T-helper 9 cell (primary cell): ENCODE measurements at regions not wholly inside any gene's neighbourhood (a gene's known extent, or its start where the extent isn't known, plus 50 kb on each side); places are given as distances from the start of the nearest gene placed in this dataset.
"Not testable (repeated sequence)": the region's sequence is repeated elsewhere in the genome, so short reads cannot be mapped to it uniquely, and the experiment has no call there.

ENCODE experiments used
- DNase-seq: peaks from one replicate; pipeline ENCODE4 v3.0.0-alpha.2; 2020

DNA sequence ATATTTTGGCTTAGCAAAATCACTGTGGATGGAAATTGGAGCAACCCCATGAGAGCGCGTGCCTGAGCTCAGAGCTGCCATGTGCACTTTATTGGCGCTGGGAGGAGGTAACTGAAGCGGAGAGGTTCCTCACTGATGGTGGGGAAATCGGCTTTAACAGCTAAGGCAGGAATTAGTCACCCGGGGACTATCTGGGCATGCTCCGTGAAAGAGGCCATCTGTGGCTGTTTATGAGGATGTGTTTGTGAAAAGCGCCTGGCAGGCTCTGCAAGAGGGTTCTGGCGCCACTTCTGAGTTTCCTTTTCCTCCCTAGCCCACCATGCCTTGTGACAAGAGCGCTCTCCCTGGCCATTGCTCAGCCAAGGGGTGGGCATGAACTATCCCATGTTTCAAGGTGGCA lies 815.6 kb downstream of the UQCRFS1 start:
- no peak for DNase-seq

DNA sequence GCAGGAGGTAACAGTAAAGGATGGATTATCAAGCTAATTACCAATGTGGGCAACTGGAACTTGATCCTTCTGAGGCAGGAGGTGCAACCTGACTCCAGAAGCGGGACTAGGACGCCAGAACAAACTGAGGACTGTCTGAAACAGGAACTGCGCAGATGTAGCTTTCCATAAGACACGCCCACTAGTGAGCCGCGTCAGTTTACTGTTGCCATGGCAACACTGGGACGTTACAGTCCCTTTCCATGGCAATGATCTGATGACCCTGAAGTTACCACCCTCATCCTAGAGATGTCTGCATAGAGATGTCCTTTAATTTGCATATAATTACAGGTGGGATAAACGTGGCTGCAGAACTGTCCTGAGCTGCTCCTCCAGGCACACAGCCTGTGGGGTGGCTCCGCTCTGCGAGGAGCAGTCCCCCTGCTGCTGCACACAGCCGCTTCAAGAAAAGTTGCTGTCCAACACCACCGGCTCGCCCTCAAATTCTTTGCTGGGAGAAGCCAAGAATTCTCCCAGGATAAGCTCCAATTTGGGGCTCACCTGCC lies 816.6 kb downstream of the UQCRFS1 start:
- no peak for DNase-seq

DNA sequence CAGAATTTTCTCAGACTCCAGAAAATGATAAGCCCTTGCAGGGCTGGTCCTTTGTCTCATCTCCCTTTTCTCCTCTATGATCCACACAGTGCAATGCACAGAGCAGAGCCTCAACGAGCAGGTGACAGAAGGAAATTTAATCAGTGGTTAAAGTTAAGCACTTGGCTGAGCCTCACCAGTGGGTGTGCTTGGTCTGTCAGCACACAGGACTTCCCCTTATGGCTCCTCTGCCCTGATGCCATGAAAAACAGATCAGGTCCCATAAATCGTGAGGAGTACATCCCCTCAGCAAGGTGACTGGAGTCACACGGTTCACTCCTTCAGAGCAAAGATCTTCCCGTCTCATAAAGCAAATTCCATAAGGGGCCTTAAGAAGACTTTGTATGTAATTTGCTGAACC lies 818.2 kb downstream of the UQCRFS1 start:
- no peak for DNase-seq

DNA sequence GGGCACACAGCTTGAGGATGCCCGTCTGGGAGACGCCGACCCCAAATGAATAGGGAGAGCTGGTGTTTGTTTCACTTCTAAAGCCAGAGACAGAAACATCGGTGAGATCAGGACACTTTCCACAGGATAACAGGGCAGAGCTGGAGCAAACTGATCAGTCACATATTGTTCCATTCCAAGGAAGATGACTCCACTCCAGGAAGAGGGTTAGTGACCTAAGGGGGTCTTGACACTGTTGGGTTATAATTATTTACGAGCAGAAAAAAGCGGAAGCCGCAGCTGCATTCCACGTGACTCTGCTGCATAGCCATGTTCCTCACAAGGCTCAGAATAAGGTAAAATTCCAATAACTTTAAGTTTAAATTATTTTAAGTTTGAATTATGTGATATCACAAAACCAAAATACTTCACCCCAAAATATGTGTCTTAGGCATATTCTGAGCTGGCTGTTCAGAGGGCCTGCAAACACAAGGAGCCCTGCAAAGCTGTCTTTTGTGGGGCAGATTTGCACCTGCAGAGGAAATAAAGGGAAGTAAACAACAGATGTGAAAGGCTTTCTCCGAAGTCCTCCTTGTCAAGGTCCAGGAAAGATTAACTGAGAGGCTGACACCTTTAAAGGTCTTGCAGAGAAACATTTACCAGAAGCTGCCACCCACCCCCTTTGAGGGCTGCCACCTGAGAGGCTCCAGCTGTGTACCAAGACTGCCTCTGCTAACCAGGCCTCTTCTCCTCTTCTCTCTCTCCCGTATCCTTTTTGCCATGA lies 819.2 kb downstream of the UQCRFS1 start:
- DNase-seq = no peak

DNA sequence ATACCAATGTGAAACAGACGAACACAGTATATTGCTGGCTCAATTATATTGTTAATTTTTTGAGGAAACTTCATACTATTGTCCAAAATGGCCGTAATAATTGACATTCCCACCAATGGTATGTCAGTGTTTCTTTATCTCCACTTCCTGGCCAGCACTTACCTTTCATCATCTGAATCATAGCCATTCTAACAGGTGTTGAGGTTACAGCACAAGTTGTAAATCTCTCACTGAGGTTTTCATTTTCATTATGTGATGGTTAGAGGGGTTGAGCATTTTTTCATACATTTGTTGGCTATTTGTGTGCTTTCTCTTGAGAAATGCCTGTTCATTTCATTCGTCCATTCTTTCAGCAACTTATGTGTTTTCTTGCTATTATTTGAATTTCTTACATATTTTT lies 824.0 kb downstream of the UQCRFS1 start:
- DNase-seq = no peak

DNA sequence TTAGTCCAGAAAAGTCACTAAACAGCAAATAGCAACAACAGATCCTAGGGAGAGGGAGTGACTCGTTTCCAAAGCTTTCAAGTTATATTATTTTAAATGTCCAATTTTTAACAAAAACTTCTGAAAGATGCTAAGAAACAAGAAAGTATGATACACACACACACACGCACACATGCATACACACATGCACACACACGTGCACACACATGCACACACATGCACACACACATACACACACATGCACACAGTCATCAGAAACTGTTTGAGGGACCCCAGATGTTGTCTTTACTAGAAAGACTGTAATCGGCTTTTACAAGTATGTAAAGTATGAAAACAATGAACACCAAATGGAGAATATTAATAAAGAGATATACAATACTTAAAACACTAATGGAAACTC lies 825.4 kb downstream of the UQCRFS1 start:
- no peak for DNase-seq

DNA sequence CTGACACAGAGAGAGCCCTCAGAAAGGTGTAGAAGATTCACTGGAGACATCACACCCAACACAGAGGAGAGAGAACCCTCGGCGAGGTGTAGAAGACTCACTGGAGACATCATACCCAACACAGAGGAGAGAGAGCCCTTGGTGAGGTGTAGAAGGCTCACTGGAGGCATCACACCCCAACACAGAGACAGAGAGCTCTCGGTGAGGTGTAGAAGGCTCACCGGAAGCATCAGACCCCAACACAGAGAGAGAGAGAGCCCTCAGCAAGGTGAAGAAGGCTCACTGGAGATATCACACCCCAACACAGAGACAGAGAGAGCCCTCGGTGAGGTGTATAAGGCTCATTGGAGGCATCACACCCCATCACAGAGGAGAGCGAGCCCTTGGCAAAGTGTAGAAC lies 826.5 kb downstream of the UQCRFS1 start:
- no peak for DNase-seq

DNA sequence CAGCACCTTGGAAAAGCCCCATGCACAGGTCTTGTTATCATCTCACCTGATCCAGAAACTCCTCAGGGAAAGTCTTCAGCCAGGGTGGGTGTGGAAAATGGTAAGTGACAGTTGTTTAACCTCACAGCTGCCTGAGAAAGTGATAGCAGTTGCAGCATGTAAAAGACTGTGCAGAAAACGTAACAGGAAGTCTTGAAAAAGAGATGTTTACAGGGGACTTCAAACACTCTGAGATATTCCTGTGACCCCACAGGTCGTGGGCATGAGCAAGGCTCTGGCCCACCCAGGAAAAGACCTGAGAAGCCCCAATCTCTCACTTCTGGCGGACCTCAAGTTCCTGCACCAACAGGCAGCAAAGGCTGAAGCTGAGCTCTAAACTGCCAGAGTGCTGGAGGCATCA lies 826.9 kb downstream of the UQCRFS1 start:
- no peak for DNase-seq

DNA sequence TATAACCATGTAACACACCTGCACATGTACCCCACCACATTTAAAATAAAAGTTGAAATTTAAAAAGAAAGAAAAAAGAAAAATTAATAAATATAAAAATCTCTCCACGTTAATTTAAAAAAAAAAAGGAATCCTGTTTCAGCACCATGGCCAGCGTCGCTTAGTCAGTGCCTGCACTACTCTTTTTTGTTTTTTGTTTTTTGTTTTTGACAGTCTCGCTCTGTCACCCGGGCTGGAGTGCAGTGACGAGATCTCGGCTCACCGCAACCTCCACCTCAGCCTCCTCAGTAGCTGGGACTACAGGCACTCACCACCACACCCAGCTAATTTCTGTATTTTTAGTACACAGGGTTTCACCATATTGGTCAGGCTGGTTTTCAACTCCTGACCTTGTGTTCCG lies 835.9 kb downstream of the UQCRFS1 start:
- DNase-seq = no peak

DNA sequence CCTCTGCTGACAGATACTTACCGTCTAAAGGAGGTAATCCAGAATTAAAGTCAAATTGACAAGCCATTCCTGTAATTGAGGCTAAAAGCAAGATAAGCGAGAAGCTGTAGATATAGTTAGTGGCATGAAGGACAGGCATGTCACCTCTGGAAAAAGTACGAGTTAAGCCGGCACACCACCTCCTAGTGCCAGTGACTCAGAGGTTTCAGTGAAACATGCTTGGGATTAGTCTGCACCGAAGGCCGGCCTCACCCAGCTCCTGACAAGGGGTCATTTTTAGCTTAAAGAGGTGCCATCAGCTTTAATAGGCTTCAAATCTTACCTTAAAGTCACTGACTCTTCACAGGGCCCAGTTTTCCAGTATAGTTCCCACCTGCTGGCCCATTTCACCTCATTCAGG lies 838.0 kb downstream of the UQCRFS1 start:
- no peak for DNase-seq

DNA sequence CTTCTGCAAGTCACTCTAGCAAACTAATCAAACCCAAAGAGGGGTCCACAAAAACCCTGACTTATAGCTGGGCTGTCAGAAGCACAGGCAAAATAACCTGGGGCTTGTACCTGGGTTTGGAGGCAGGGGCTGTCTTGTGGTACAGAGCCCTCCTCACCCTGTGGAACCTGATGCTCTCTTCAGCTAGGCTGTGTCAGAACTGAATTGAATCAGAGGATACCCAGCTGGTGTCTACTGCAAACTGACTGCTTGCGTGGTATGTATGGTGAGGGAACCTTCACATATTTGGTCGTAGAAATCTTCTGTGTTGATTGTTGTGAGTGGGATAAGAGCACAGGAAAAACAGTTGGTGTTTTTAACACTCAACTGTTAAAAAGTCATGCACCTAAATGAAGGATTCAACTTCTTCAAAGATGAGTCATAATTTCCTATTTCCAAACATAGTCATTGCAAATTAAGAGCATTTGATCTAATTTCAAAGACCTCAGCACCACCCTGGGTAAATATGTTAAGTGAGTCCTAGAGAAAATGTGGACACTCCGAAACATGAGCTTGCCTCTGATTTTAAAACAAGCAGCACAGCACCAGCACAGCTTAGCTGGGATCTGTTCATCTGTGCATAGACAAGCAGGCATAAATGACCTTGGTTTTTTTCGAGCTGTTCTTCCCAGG lies 840.2 kb downstream of the UQCRFS1 start:
- DNase-seq = no peak

DNA sequence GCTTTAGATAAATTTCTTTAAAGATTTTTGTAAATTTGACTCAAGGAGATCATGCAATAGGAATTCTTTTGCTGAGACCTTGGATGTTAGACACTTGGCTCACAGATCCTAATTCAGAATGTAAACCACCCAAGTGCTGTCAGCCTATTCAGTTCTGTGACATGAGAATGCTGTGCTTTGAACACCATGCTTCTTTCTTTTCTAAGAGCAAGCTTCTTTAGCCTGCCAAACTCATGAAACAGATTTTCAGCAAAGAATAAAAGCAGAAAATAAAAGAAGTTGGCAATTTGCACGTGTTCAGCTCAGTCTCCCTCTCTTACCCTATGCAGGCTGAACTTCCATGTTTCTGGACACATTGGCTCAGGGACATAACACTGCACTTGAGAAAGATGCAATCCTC lies 845.8 kb downstream of the UQCRFS1 start:
- DNase-seq = no peak

DNA sequence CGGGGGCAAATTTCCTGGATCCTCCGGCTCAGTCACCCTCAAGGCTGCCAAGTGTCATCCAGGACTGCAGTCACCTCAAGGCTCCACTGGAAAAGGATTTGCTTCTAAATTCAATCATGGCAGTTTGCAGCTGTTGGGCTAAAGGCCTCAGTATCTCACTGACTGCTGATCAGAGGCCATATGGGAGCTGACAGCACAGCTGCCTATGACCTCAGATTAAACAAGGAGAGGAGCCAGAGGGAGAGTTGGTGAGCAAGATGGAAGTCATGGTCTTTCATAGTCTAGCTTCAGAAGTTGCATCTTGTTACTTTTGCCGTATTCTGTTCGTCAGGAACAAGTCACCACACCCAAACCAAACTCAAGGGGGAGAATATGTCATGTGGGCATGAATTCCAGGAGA lies 849.7 kb downstream of the UQCRFS1 start:
- DNase-seq = no peak

DNA sequence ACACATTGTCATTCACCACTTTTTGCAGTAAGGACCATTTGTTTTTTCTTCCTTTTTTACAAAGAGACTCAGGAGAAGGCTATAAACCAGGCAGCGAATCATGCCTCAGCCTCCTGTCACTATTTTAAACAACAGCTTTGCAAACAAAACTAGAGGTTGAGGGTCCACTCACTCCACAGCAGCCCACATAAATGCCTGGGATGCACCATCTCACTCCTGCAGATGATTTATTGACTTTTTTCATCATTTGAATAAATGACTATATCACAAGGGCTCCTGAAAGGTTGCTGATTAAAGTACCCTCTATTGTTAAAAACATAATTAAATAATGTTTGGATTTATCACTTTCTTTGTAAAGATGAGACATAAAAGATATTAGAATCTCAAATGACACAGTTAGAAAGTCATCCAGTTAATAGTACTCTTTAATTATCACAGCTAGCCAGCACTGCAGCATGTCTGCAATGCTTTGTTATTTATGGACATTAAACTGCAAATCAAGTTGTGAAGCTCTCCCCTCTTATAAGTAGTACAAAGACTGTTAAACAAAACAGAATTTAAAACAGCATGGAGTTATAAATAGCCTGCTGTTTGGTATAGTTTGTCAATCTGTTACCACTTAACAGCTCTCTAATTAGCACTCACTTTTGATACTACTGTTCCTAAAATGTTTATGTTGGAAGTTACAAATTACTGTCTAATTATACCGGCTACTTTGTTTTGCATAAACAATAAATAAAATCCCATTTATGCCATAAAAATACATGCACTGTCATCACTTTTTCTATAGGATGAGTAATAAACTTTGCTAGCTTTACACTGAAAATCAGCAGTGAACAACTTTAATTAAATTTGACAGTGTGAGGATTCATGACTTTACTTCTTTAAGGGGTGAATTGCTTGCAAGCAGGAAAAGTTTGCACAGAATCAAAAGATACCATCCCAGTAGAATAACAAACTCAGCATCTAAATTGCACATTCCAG lies 853.2 kb downstream of the UQCRFS1 start:
- DNase-seq = no peak

DNA sequence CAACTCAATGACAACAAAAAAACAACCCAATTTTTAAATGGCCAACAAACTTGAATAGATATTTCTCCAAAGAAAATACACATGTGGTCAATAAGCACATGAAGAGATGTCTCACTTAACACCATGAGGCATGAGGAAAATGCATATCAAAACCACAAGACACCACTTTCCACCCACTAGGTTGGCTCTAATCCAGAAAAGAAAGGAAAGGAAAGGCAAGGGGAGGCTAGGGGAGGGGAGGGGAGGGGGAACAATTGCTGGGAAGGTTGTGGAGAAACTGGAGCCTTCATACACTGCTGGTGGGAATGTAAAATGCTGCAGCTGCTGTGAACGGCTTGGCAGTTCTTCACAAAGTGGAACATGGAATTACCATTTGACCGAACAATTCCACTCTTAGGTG lies 854.3 kb downstream of the UQCRFS1 start:
- DNase-seq = no peak

DNA sequence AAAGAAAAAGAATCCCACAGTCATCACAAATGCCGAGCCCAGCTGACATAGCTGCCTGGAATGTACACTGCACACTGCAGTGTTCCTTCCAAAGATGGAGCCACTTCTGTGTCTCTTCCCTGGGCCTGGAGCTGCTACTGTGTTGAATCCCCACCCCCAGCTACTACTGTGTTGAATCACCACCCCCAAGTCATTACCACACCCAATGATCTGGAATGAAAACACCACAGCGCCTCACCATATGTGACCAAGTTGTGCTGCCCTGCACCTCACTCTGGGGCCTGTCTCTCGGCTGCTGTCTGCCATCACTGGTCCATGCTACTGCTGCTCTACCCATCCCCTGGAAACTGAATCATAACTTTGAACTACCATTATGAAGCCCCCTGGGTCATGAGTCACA lies 861.2 kb downstream of the UQCRFS1 start:
- DNase-seq = no peak

DNA sequence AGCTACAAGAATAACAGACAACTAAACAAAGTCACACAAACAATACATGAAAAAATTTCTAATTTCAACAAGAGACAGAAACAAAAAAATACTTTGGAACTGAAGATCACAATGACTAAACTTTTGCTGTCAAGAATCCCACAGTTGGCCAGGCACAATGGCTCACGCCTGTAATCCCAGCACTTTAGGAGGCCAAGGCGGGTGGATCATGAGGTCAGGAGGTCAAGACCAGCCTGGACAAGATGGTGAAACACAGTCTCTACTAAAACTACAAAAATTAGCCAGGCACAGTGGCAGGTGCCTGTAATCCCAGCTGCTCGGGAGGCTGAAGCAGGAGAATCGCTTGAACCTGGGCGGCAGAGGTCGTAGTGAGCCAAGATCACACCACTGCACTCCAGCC lies 861.6 kb downstream of the UQCRFS1 start:
- DNase-seq = not testable (repeated sequence)

DNA sequence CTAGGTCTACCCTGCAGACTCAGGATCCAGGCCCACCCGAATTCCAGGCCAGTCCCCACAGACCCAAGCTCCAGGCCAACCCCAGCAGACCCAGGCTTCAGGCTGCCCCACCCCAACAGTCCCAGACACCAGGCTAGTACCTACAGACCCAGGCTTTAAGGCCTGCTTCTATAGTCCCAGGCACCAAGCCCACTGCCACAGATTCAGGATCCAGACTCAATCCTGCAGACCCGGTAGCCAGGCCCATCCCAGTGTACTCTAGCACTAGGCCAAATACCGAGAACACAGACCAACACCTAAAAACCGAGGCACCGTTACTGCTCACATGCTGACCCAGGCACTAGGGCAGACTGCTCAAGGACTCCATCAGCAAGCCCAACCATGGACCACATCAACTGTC lies 862.3 kb downstream of the UQCRFS1 start:
- no peak for DNase-seq

DNA sequence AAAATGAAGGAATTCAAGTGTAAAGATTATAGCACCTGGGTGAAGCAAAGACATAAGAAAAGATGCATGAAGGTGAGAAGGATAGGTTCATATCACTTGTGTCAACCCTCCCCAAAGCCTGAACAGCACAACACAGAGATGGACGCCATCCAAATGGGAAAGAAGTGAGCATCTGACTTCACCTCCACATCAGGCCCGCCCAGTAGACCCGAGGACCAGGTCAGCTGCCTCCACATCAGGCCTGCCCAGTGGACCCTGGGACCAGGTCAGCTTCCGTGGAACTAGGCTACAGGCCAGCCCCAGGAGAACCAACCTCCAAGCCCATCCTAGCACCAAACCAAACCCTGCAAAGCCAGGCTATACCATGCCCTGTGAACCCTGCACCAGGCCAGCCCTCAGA lies 862.9 kb downstream of the UQCRFS1 start:
- DNase-seq = no peak

DNA sequence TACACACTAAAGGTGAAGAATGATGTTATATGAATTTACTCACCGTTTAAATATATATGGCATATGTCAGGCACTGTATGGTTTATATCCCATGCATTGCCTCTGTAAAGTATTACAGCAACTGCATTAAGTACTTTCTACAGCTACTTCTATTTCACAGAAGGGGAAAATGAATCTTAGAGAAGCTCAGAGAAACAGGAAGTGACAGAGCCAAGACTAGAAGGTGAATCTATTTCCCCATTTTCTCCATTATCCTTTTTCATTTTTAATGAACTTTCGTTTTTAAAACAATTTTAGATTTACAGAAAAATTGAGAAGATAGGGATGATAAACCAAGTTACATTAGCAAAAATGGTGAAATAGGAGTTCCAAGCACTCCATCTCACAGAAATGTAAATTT lies 863.3 kb downstream of the UQCRFS1 start:
- no peak for DNase-seq

DNA sequence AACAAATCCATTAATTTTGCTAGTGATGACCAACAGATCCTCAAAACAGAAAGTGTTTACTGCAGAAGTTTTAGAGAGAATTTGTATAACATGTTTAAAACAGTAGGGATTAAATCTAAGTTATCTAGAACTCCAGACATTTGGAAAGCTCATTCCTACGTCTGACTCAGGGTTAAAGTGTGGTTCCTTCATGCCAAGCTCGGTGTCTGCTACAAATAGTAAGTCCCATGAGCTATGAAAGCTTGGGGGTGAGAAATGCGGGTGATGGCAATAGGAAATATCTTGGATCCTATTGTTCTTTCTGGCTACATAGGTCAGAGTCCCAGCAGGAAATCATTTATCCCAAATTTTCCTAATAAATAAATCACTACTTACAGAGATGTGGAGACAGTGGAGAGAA lies 867.1 kb downstream of the UQCRFS1 start:
- no peak for DNase-seq

DNA sequence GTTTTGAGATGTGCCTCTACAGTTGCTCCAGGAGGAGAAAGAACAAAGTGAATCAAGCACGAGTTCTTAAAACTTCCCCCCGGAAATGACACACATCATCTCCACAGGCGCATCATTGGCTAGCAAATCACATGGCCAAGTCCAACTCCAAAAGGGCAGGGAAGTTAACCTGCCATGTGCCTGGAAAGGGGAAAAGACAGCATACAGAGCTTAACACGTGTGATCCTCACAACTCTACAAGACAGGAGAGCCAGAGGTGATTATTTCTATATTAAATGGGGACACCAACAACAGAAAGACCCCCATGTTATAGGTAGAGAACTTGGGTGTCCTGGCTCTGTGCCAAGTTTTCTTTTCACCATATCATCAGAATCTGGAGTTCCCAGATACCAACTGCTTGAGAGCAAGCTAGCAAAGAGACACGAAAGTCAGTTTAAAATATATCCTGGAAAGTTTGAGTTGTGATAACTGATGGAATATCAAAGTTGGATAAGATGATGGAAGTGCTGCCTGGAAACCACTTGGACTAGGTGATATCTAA lies 871.1 kb downstream of the UQCRFS1 start:
- no peak for DNase-seq

DNA sequence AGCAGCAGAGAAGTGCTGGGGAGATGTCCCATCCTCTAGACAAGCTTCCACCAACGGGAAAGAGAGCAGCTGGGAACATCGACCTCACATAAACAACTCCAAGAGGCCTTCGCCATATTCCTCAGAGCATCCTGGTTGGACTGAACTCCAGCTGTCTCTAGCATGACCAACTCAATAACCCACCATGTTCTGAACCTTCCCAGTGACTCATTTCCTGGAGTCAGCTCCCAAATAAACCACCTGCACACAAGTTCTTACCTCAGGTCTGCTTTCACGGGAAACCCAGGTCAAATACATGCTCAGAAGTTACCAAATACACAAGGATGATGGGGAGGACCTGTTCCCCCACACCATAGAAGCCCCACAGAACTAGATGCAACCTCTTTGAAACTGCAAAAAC lies 878.5 kb downstream of the UQCRFS1 start:
- no peak for DNase-seq
